Activated T-helper 2 cell treated with anti-CD3 and anti-CD28 coated beads, Interferon-gamma antibody, Interleukin-2, Interleukin-4, amounts not matched to agents 10 μg/mL and 5 μg/mL and 100 μg/mL, durations not matched to agents 14 hours and 24 hours and 36 hours (primary cell): ENCODE measurements at regions not wholly inside any gene's neighbourhood (a gene's known extent, or its start where the extent isn't known, plus 50 kb on each side); places are given as distances from the start of the nearest gene placed in this dataset.
"Not testable (repeated sequence)": the region's sequence is repeated elsewhere in the genome, so short reads cannot be mapped to it uniquely, and the experiment has no call there.

Source experiments
- DNase-seq: peaks from one replicate; pipeline ENCODE4 v3.0.0; 2021; ENCODE audit warnings: low spot score
- H3K27ac Mint-ChIP-seq: one replicate; pipeline ENCODE4 v1.8.0; 2021; ENCODE audit warnings: mixed read lengths
- H3K27me3 Mint-ChIP-seq: one replicate; pipeline ENCODE4 v1.8.0; 2021; ENCODE audit warnings: low read depth, mixed read lengths
- H3K36me3 Mint-ChIP-seq: one replicate; pipeline ENCODE4 v1.8.0; 2021; ENCODE audit warnings: low read depth, mixed read lengths
- H3K4me1 Mint-ChIP-seq: one replicate; pipeline ENCODE4 v1.8.0; 2021; ENCODE audit warnings: low read depth, mixed read lengths
- H3K4me3 Mint-ChIP-seq: one replicate; pipeline ENCODE4 v1.8.0; 2021; ENCODE audit warnings: low read depth, mild to moderate bottlenecking, moderate library complexity, mixed read lengths
- H3K9me3 Mint-ChIP-seq: one replicate; pipeline ENCODE4 v1.8.0; 2021; ENCODE audit warnings: mixed read lengths
- intact Hi-C: fragments of 100-400 bp; cut with micrococcal nuclease; formaldehyde crosslinking; loops from one replicate; pipeline ENCODE4 v1.15.1; 2023

- H3K36me3 Mint-ChIP-seq: no peaks in the 10 kb centered on the region
- intact Hi-C loops: no loop called here
- no peak for DNase-seq
- H3K4me3 Mint-ChIP-seq: no peak overlapping the region
- H3K4me1 Mint-ChIP-seq: no peaks in the 10 kb centered on the region
- no peak overlapping the region for H3K27ac Mint-ChIP-seq
- peaks cover 9% of the 10 kb centered on the region for H3K9me3 Mint-ChIP-seq
- no peaks in the 10 kb centered on the region for H3K27me3 Mint-ChIP-seq
Observed at GRCh38 chr7:146057958-146058357, 58.6 kb upstream of the CNTNAP2 start.

GRCh38 chr7:146054909-146055308 is 61.7 kb upstream of the CNTNAP2 start:
- H3K9me3 Mint-ChIP-seq: peaks cover 9% of the 10 kb centered on the region
- H3K4me1 Mint-ChIP-seq: no peaks in the 10 kb centered on the region
- H3K27ac Mint-ChIP-seq: no peak overlapping the region
- no peaks in the 10 kb centered on the region for H3K27me3 Mint-ChIP-seq
- no peaks in the 10 kb centered on the region for H3K36me3 Mint-ChIP-seq
- no peak for DNase-seq
- no peak overlapping the region for H3K4me3 Mint-ChIP-seq
- intact Hi-C loops: no loop called here

- no peaks in the 10 kb centered on the region for H3K36me3 Mint-ChIP-seq
- H3K9me3 Mint-ChIP-seq: peaks cover 12% of the 10 kb centered on the region
- H3K4me1 Mint-ChIP-seq: no peaks in the 10 kb centered on the region
- no peak for DNase-seq
- H3K27ac Mint-ChIP-seq: no peak overlapping the region
- H3K4me3 Mint-ChIP-seq: no peak overlapping the region
- no peaks in the 10 kb centered on the region for H3K27me3 Mint-ChIP-seq
- intact Hi-C loops: no loop called here
Observed at GRCh38 chr7:146053492-146053891, 63.1 kb upstream of the CNTNAP2 start.

- intact Hi-C loops, H3K36me3 Mint-ChIP-seq, H3K27ac Mint-ChIP-seq, DNase-seq, H3K27me3 Mint-ChIP-seq, H3K4me1 Mint-ChIP-seq, H3K4me3 Mint-ChIP-seq: not testable (repeated sequence)
- H3K9me3 Mint-ChIP-seq: peaks cover 12% of the 10 kb centered on the region
Observed at GRCh38 chr7:146043310-146043709, 73.3 kb upstream of the CNTNAP2 start.

GRCh38 chr7:146028251-146028750 is 88.3 kb upstream of the CNTNAP2 start:
- Mint-ChIP-seq H3K36me3 (no peaks in the 10 kb centered on the region), H3K4me3 (no peak overlapping the region), H3K9me3 (peaks cover 21% of the 10 kb centered on the region), H3K27ac (no peak overlapping the region), H3K4me1 (no peaks in the 10 kb centered on the region), H3K27me3 (no peaks in the 10 kb centered on the region)
- DNase-seq: no peak
- intact Hi-C loops: no loop called here

GRCh38 chr7:146027243-146027642 is 89.4 kb upstream of the CNTNAP2 start:
- no peaks in the 10 kb centered on the region for H3K27me3 Mint-ChIP-seq
- DNase-seq: no peak
- H3K9me3 Mint-ChIP-seq: peaks cover 21% of the 10 kb centered on the region
- H3K27ac Mint-ChIP-seq: no peak overlapping the region
- H3K4me1 Mint-ChIP-seq: no peaks in the 10 kb centered on the region
- no peak overlapping the region for H3K4me3 Mint-ChIP-seq
- intact Hi-C loops: no loop called here
- no peaks in the 10 kb centered on the region for H3K36me3 Mint-ChIP-seq

GRCh38 chr7:146022776-146023175 is 93.8 kb upstream of the CNTNAP2 start:
- Mint-ChIP-seq H3K27ac (no peak overlapping the region), H3K27me3 (no peaks in the 10 kb centered on the region), H3K9me3 (peaks cover 29% of the 10 kb centered on the region), H3K4me1 (no peaks in the 10 kb centered on the region), H3K4me3 (no peak overlapping the region), H3K36me3 (no peaks in the 10 kb centered on the region)
- intact Hi-C loops: no loop called here
- DNase-seq: no peak

GRCh38 chr7:146019041-146020004 is 97.3 kb upstream of the CNTNAP2 start:
- H3K9me3 Mint-ChIP-seq: peaks cover 13% of the 10 kb centered on the region
- H3K36me3 Mint-ChIP-seq, intact Hi-C loops, H3K4me3 Mint-ChIP-seq, DNase-seq, H3K4me1 Mint-ChIP-seq, H3K27me3 Mint-ChIP-seq, H3K27ac Mint-ChIP-seq: not testable (repeated sequence)

- H3K4me3 Mint-ChIP-seq, H3K27ac Mint-ChIP-seq, H3K4me1 Mint-ChIP-seq, H3K9me3 Mint-ChIP-seq, DNase-seq, H3K36me3 Mint-ChIP-seq, H3K27me3 Mint-ChIP-seq, intact Hi-C loops: not testable (repeated sequence)
Observed at GRCh38 chr7:146017366-146017765, 99.2 kb upstream of the CNTNAP2 start.

GRCh38 chr7:146014154-146014553 is 102.4 kb upstream of the CNTNAP2 start:
- H3K9me3 Mint-ChIP-seq, H3K27me3 Mint-ChIP-seq, H3K4me1 Mint-ChIP-seq, H3K36me3 Mint-ChIP-seq, H3K4me3 Mint-ChIP-seq, DNase-seq, intact Hi-C loops, H3K27ac Mint-ChIP-seq: not testable (repeated sequence)

- H3K36me3 Mint-ChIP-seq: no peaks in the 10 kb centered on the region
- H3K4me1 Mint-ChIP-seq: no peaks in the 10 kb centered on the region
- H3K27ac Mint-ChIP-seq: no peak overlapping the region
- intact Hi-C loops: no loop called here
- peaks cover 11% of the 10 kb centered on the region for H3K9me3 Mint-ChIP-seq
- no peak overlapping the region for H3K4me3 Mint-ChIP-seq
- no peaks in the 10 kb centered on the region for H3K27me3 Mint-ChIP-seq
- DNase-seq: no peak
Observed at GRCh38 chr7:146008293-146008692, 108.3 kb upstream of the CNTNAP2 start.

GRCh38 chr7:146004805-146005204 is 111.8 kb upstream of the CNTNAP2 start:
- Mint-ChIP-seq H3K27ac (no peak overlapping the region), H3K4me3 (no peak overlapping the region), H3K4me1 (peaks cover 2% of the 10 kb centered on the region), H3K27me3 (no peaks in the 10 kb centered on the region), H3K36me3 (no peaks in the 10 kb centered on the region), H3K9me3 (peaks cover 15% of the 10 kb centered on the region)
- intact Hi-C loops: no loop called here
- no peak for DNase-seq

GRCh38 chr7:146002431-146003078 is 114.0 kb upstream of the CNTNAP2 start:
- no peak for DNase-seq
- H3K9me3 Mint-ChIP-seq: peaks cover 15% of the 10 kb centered on the region
- no peak overlapping the region for H3K4me3 Mint-ChIP-seq
- H3K27me3 Mint-ChIP-seq: no peaks in the 10 kb centered on the region
- intact Hi-C loops: no loop called here
- H3K36me3 Mint-ChIP-seq: no peaks in the 10 kb centered on the region
- no peak overlapping the region for H3K27ac Mint-ChIP-seq
- peaks cover 2% of the 10 kb centered on the region for H3K4me1 Mint-ChIP-seq
